ENCODE measurements at regions not wholly inside any gene's neighbourhood (a gene's known extent, or its start where the extent isn't known, plus 50 kb on each side); places are given as distances from the start of the nearest gene placed in this dataset.

GRCh38 chr16:9241177-9241576 is 149.7 kb downstream of the HAPSTR1 start:
- in situ Hi-C loops (cut with MboI; ENCODE audit: low pct_ligation_motif_present in 1 of 4, low pct_unique_long_range_greater_than_20kb in 1 of 4, low sequenced_read_pairs in 3 of 4) = no loop called here
- no peaks in the 10 kb centered on the region for H3K9me3 ChIP-seq
- no peak overlapping the region for H3K4me3 ChIP-seq
- no peak overlapping the region for H3K27ac ChIP-seq
- TF ChIP-seq POLR2A (IDR thresholded peaks at IDR 0.05) (no peak), EP300 (IDR thresholded peaks at IDR 0.05; ENCODE audit: low read depth) (no peak), POLR2AphosphoS5 (IDR thresholded peaks at IDR 0.05) (no peak), CTCF (IDR thresholded peaks at IDR 0.05) (no peak)
- H3K4me1 ChIP-seq = no peaks in the 10 kb centered on the region
- intact Hi-C loops (cut with DNase I; ENCODE audit: low total_unique reads) = no loop called here
- DNase-seq = no peak
- H3K27me3 ChIP-seq = no peaks in the 10 kb centered on the region
- H3K36me3 ChIP-seq = no peaks in the 10 kb centered on the region

GRCh38 chr16:9248162-9248561 is 156.7 kb downstream of the HAPSTR1 start:
- Histone ChIP-seq H3K9me3 (no peaks in the 10 kb centered on the region), H3K4me3 (no peak overlapping the region), H3K36me3 (no peaks in the 10 kb centered on the region), H3K4me1 (no peaks in the 10 kb centered on the region), H3K27me3 (no peaks in the 10 kb centered on the region), H3K27ac (no peak overlapping the region)
- 18 to 31% methylated on average over 2 of the region's 2 CpGs for WGBS, 2 donors (ENCODE audit: low coverage in 1 of 2)
- intact Hi-C loops (cut with DNase I; ENCODE audit: low total_unique reads) (no loop called here), in situ Hi-C loops (cut with MboI; ENCODE audit: low pct_ligation_motif_present in 1 of 4, low pct_unique_long_range_greater_than_20kb in 1 of 4, low sequenced_read_pairs in 3 of 4) (no loop called here)
- DNase-seq = no peak
- TF ChIP-seq CTCF (IDR thresholded peaks at IDR 0.05) (no peak), POLR2A (IDR thresholded peaks at IDR 0.05) (no peak), EP300 (IDR thresholded peaks at IDR 0.05; ENCODE audit: low read depth) (no peak)

GRCh38 chr16:9249534-9249933 is 158.1 kb downstream of the HAPSTR1 start:
- Histone ChIP-seq H3K4me3 (no peak overlapping the region), H3K9me3 (no peaks in the 10 kb centered on the region), H3K27me3 (no peaks in the 10 kb centered on the region), H3K27ac (no peak overlapping the region), H3K36me3 (no peaks in the 10 kb centered on the region), H3K4me1 (no peaks in the 10 kb centered on the region)
- 74 to 88% methylated on average over 3 to 4 of the region's 4 CpGs for WGBS, 2 donors (ENCODE audit: low coverage in 1 of 2)
- in situ Hi-C loops (cut with MboI; ENCODE audit: low pct_ligation_motif_present in 1 of 4, low pct_unique_long_range_greater_than_20kb in 1 of 4, low sequenced_read_pairs in 3 of 4) (no loop called here), intact Hi-C loops (cut with DNase I; ENCODE audit: low total_unique reads) (no loop called here)
- TF ChIP-seq EP300 (IDR thresholded peaks at IDR 0.05; ENCODE audit: low read depth) (no peak), POLR2A (IDR thresholded peaks at IDR 0.05) (no peak), POLR2AphosphoS5 (IDR thresholded peaks at IDR 0.05) (no peak), CTCF (IDR thresholded peaks at IDR 0.05) (no peak)
- no peak for DNase-seq

GRCh38 chr16:9251026-9251425 is 159.6 kb downstream of the HAPSTR1 start:
- intact Hi-C loops (cut with DNase I; ENCODE audit: low total_unique reads) = no loop called here
- in situ Hi-C loops (cut with MboI; ENCODE audit: low pct_ligation_motif_present in 1 of 4, low pct_unique_long_range_greater_than_20kb in 1 of 4, low sequenced_read_pairs in 3 of 4) = loop anchor here in 1 of 4 donors (25.0 kb wide), 1 partner anchor 936 kb away; the partner anchor contains the start of gene GRIN2A

More at GRCh38 chr16:9251026-9251425, 159.6 kb downstream of the HAPSTR1 start:
- Histone ChIP-seq H3K4me3 (no peak overlapping the region), H3K9me3 (no peaks in the 10 kb centered on the region), H3K4me1 (no peaks in the 10 kb centered on the region), H3K27me3 (no peaks in the 10 kb centered on the region), H3K36me3 (no peaks in the 10 kb centered on the region), H3K27ac (no peak overlapping the region)
- WGBS, 2 donors (ENCODE audit: low coverage in 1 of 2) = 79 to 80% methylated on average over 3 to 6 of the region's 6 CpGs
- no peak for TF ChIP-seq POLR2A (IDR thresholded peaks at IDR 0.05)
- TF ChIP-seq EP300 (IDR thresholded peaks at IDR 0.05; ENCODE audit: low read depth) = no peak
- TF ChIP-seq POLR2AphosphoS5 (IDR thresholded peaks at IDR 0.05) = no peak
- no peak for TF ChIP-seq CTCF (IDR thresholded peaks at IDR 0.05)
- no peak for DNase-seq
